ENCODE measurements at regions not wholly inside any gene's neighbourhood (a gene's known extent, or its start where the extent isn't known, plus 50 kb on each side); places are given as distances from the start of the nearest gene placed in this dataset.

GRCh38 chr15:97236140-97236539 is 724.4 kb upstream of the ARRDC4 start:
- TF ChIP-seq, protein P1, sequence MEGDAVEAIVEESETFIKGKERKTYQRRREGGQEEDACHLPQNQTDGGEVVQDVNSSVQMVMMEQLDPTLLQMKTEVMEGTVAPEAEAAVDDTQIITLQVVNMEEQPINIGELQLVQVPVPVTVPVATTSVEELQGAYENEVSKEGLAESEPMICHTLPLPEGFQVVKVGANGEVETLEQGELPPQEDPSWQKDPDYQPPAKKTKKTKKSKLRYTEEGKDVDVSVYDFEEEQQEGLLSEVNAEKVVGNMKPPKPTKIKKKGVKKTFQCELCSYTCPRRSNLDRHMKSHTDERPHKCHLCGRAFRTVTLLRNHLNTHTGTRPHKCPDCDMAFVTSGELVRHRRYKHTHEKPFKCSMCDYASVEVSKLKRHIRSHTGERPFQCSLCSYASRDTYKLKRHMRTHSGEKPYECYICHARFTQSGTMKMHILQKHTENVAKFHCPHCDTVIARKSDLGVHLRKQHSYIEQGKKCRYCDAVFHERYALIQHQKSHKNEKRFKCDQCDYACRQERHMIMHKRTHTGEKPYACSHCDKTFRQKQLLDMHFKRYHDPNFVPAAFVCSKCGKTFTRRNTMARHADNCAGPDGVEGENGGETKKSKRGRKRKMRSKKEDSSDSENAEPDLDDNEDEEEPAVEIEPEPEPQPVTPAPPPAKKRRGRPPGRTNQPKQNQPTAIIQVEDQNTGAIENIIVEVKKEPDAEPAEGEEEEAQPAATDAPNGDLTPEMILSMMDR (IDR thresholded peaks at IDR 0.05; ENCODE audit: insufficient read depth, low read length, poor library complexity, severe bottlenecking): no peak
- no peaks in the 10 kb centered on the region for H3K27me3 ChIP-seq (replicated peaks; ENCODE audit: control insufficient read depth, insufficient read depth, low read length)
- H3K36me3 ChIP-seq (ENCODE audit: control insufficient read depth, insufficient read depth, low read length): no peaks in the 10 kb centered on the region
- DNase-seq (ENCODE audit: extremely low read depth, insufficient read length): no peak
- no peak overlapping the region for H3K4me3 ChIP-seq (replicated peaks; ENCODE audit: low read depth, low read length)

- H3K27me3 ChIP-seq (replicated peaks; ENCODE audit: control insufficient read depth, insufficient read depth, low read length): no peaks in the 10 kb centered on the region
- H3K36me3 ChIP-seq (ENCODE audit: control insufficient read depth, insufficient read depth, low read length): no peaks in the 10 kb centered on the region
- DNase-seq (ENCODE audit: extremely low read depth, insufficient read length): no peak
- TF ChIP-seq, protein P1 (IDR thresholded peaks at IDR 0.05; ENCODE audit: insufficient read depth, low read length, poor library complexity, severe bottlenecking): no peak
- no peak overlapping the region for H3K4me3 ChIP-seq (replicated peaks; ENCODE audit: low read depth, low read length)
These were observed 723.3 kb upstream of the ARRDC4 start for GRCh38 chr15:97237160-97237559.

DNA sequence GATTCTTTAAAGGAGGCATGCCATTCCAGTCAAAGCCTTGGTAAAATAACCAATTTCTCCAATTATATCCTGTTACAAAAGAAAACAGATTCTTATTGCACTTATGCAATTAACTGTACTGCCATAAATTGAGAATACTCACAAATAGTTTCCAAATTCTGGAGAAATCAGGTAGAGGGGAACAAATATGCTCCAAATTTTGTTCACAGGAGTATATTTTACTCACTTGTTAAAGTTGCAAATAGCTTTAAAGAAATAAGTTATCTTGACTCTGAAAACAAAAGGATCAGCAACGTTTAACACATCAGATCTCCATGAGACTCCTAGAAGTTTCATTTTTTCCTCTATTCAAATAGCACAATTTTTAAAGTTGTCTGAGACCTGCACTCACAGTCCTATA is 712.1 kb upstream of the ARRDC4 start:
- DNase-seq (ENCODE audit: extremely low read depth, insufficient read length): no peak
- H3K4me3 ChIP-seq (replicated peaks; ENCODE audit: low read depth, low read length): no peak overlapping the region

GRCh38 chr15:97259943-97260342 is 700.6 kb upstream of the ARRDC4 start:
- no peak for DNase-seq (ENCODE audit: extremely low read depth, insufficient read length)
- H3K36me3 ChIP-seq (ENCODE audit: control insufficient read depth, insufficient read depth, low read length): no peaks in the 10 kb centered on the region
- no peaks in the 10 kb centered on the region for H3K27me3 ChIP-seq (replicated peaks; ENCODE audit: control insufficient read depth, insufficient read depth, low read length)
- TF ChIP-seq, protein P1 (IDR thresholded peaks at IDR 0.05; ENCODE audit: insufficient read depth, low read length, poor library complexity, severe bottlenecking): no peak
- no peak overlapping the region for H3K4me3 ChIP-seq (replicated peaks; ENCODE audit: low read depth, low read length)

More for the DNA sequence above, 712.1 kb upstream of the ARRDC4 start:
- H3K36me3 ChIP-seq (ENCODE audit: control insufficient read depth, insufficient read depth, low read length): no peaks in the 10 kb centered on the region
- TF ChIP-seq, protein P1 (IDR thresholded peaks at IDR 0.05; ENCODE audit: insufficient read depth, low read length, poor library complexity, severe bottlenecking): no peak
- H3K27me3 ChIP-seq (replicated peaks; ENCODE audit: control insufficient read depth, insufficient read depth, low read length): no peaks in the 10 kb centered on the region

- no peaks in the 10 kb centered on the region for H3K27me3 ChIP-seq (replicated peaks; ENCODE audit: control insufficient read depth, insufficient read depth, low read length)
- no peak overlapping the region for H3K4me3 ChIP-seq (replicated peaks; ENCODE audit: low read depth, low read length)
- no peak for DNase-seq (ENCODE audit: extremely low read depth, insufficient read length)
- TF ChIP-seq, protein P1 (IDR thresholded peaks at IDR 0.05; ENCODE audit: insufficient read depth, low read length, poor library complexity, severe bottlenecking): no peak
- H3K36me3 ChIP-seq (ENCODE audit: control insufficient read depth, insufficient read depth, low read length): no peaks in the 10 kb centered on the region
These were observed 659.3 kb upstream of the ARRDC4 start for GRCh38 chr15:97301166-97301565.

DNA sequence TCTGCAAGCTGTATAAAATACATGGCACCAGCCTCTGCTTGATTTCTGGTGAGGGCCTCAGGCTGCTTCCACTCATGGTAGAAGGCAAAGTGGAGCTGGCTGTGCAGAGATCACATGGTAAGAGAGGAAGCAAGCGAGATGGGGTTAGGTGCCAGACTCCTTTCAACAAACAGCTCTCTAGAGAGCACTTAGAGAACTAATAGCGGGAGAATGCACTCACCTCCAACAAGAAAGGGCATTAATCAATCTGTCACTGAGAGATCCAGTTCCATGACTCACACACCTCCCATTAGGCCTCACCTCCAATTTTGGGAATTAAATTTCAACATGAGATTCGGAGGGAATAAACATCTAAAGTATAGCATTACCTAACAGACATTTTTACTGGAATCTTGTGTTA is 644.1 kb upstream of the ARRDC4 start:
- H3K36me3 ChIP-seq (ENCODE audit: control insufficient read depth, insufficient read depth, low read length): no peaks in the 10 kb centered on the region
- no peak for DNase-seq (ENCODE audit: extremely low read depth, insufficient read length)
- H3K27me3 ChIP-seq (replicated peaks; ENCODE audit: control insufficient read depth, insufficient read depth, low read length): no peaks in the 10 kb centered on the region
- no peak overlapping the region for H3K4me3 ChIP-seq (replicated peaks; ENCODE audit: low read depth, low read length)
- TF ChIP-seq, protein P1 (IDR thresholded peaks at IDR 0.05; ENCODE audit: insufficient read depth, low read length, poor library complexity, severe bottlenecking): no peak

All from GM06990 (cell line).